ENCODE measurements at regions not wholly inside any gene's neighbourhood (a gene's known extent, or its start where the extent isn't known, plus 50 kb on each side); places are given as distances from the start of the nearest gene placed in this dataset.

GRCh38 chr6:21321531-21321930, 272.0 kb upstream of the SOX4 start:
- H3K4me1 ChIP-seq (ENCODE audit: insufficient read depth, low read length): no peaks in the 10 kb centered on the region
- H3K4me2 ChIP-seq (ENCODE audit: insufficient read depth, low read length): no peak overlapping the region
- no peaks in the 10 kb centered on the region for H4K20me1 ChIP-seq (ENCODE audit: insufficient read depth, low read length)
- H3K27me3 ChIP-seq (ENCODE audit: insufficient read depth, low read length, poor library complexity): no peaks in the 10 kb centered on the region
- H3K4me3 ChIP-seq (ENCODE audit: low read depth in 1 of 2, low read length in 2 of 2): no peak overlapping the region
- ATAC-seq (ENCODE audit: insufficient read depth, low read depth) (no peak), DNase-seq (no peak)
- H2AFZ ChIP-seq (ENCODE audit: low read depth, low read length): no peak overlapping the region
- no peak for TF ChIP-seq CTCF (IDR thresholded peaks at IDR 0.05; ENCODE audit: borderline replicate concordance, extremely low read depth, low read length, poor library complexity, severe bottlenecking)
- no peak for TF ChIP-seq EZH2 (IDR thresholded peaks at IDR 0.05; ENCODE audit: borderline replicate concordance, low read depth, low read length, severe bottlenecking)
- no peaks in the 10 kb centered on the region for H3K36me3 ChIP-seq (ENCODE audit: insufficient read depth, low read length)
- H3K9ac ChIP-seq (ENCODE audit: low read depth, low read length): no peak overlapping the region
- H3K27ac ChIP-seq (ENCODE audit: low read length): no peak overlapping the region
- no peaks in the 10 kb centered on the region for H3K9me3 ChIP-seq (ENCODE audit: insufficient read depth, low read length, severe bottlenecking)
- no peaks in the 10 kb centered on the region for H3K79me2 ChIP-seq (ENCODE audit: insufficient read depth, low read length)

GRCh38 chr6:21323577-21323976, 270.0 kb upstream of the SOX4 start:
- H3K36me3 ChIP-seq (ENCODE audit: insufficient read depth, low read length): no peaks in the 10 kb centered on the region
- DNase-seq (no peak), ATAC-seq (ENCODE audit: insufficient read depth, low read depth) (no peak)
- no peak overlapping the region for H3K4me2 ChIP-seq (ENCODE audit: insufficient read depth, low read length)
- H2AFZ ChIP-seq (ENCODE audit: low read depth, low read length): no peak overlapping the region
- no peaks in the 10 kb centered on the region for H3K27me3 ChIP-seq (ENCODE audit: insufficient read depth, low read length, poor library complexity)
- H3K4me3 ChIP-seq (ENCODE audit: low read depth in 1 of 2, low read length in 2 of 2): no peak overlapping the region
- no peak for TF ChIP-seq EZH2 (IDR thresholded peaks at IDR 0.05; ENCODE audit: borderline replicate concordance, low read depth, low read length, severe bottlenecking)
- TF ChIP-seq CTCF (IDR thresholded peaks at IDR 0.05; ENCODE audit: borderline replicate concordance, extremely low read depth, low read length, poor library complexity, severe bottlenecking): no peak
- H3K9ac ChIP-seq (ENCODE audit: low read depth, low read length): no peak overlapping the region
- no peaks in the 10 kb centered on the region for H3K9me3 ChIP-seq (ENCODE audit: insufficient read depth, low read length, severe bottlenecking)
- no peak overlapping the region for H3K27ac ChIP-seq (ENCODE audit: low read length)
- no peaks in the 10 kb centered on the region for H3K79me2 ChIP-seq (ENCODE audit: insufficient read depth, low read length)
- H4K20me1 ChIP-seq (ENCODE audit: insufficient read depth, low read length): no peaks in the 10 kb centered on the region
- no peaks in the 10 kb centered on the region for H3K4me1 ChIP-seq (ENCODE audit: insufficient read depth, low read length)

GRCh38 chr6:21325201-21325856, 268.2 kb upstream of the SOX4 start:
- no peak overlapping the region for H3K4me3 ChIP-seq (ENCODE audit: low read depth in 1 of 2, low read length in 2 of 2)
- H3K9me3 ChIP-seq (ENCODE audit: insufficient read depth, low read length, severe bottlenecking): no peaks in the 10 kb centered on the region
- no peaks in the 10 kb centered on the region for H3K79me2 ChIP-seq (ENCODE audit: insufficient read depth, low read length)
- no peak overlapping the region for H3K4me2 ChIP-seq (ENCODE audit: insufficient read depth, low read length)
- no peaks in the 10 kb centered on the region for H3K4me1 ChIP-seq (ENCODE audit: insufficient read depth, low read length)
- H4K20me1 ChIP-seq (ENCODE audit: insufficient read depth, low read length): no peaks in the 10 kb centered on the region
- ATAC-seq (ENCODE audit: insufficient read depth, low read depth) (no peak), DNase-seq (no peak)
- no peak for TF ChIP-seq EZH2 (IDR thresholded peaks at IDR 0.05; ENCODE audit: borderline replicate concordance, low read depth, low read length, severe bottlenecking)
- TF ChIP-seq CTCF (IDR thresholded peaks at IDR 0.05; ENCODE audit: borderline replicate concordance, extremely low read depth, low read length, poor library complexity, severe bottlenecking): no peak
- H3K9ac ChIP-seq (ENCODE audit: low read depth, low read length): no peak overlapping the region
- no peak overlapping the region for H3K27ac ChIP-seq (ENCODE audit: low read length)
- H3K36me3 ChIP-seq (ENCODE audit: insufficient read depth, low read length): no peaks in the 10 kb centered on the region
- no peaks in the 10 kb centered on the region for H3K27me3 ChIP-seq (ENCODE audit: insufficient read depth, low read length, poor library complexity)
- no peak overlapping the region for H2AFZ ChIP-seq (ENCODE audit: low read depth, low read length)

Data from DND-41 (cell line).